Liver (tissue), 8 donors: ENCODE measurements at regions not wholly inside any gene's neighbourhood (a gene's known extent, or its start where the extent isn't known, plus 50 kb on each side); places are given as distances from the start of the nearest gene placed in this dataset.

Experiments
- DNase-seq: peaks from one replicate; pipeline ENCODE4 v3.0.0-alpha.2; 2017; ENCODE audit warnings: low spot score
- H3K27ac ChIP-seq, 2 donors: one replicate each; pipeline ENCODE4 v1.7.0; 2013; ENCODE audit warnings: inconsistent platforms in 2 of 2, low read length in 2 of 2, control low read depth in 1 of 2, low read depth in 1 of 2, mild to moderate bottlenecking in 1 of 2
- H3K27me3 ChIP-seq, 4 donors: one replicate each; pipeline versions ENCODE4 v1.6.1 to v1.7.0; 2013; ENCODE audit warnings: low read length in 3 of 4, inconsistent platforms in 1 of 4, mild to moderate bottlenecking in 1 of 4, moderate library complexity in 1 of 4; ENCODE audit not compliant: control insufficient read depth in 4 of 4, insufficient read depth in 4 of 4
- H3K36me3 ChIP-seq, 4 donors: one replicate each; pipeline versions ENCODE4 v1.6.1 to v1.7.0; 2013; ENCODE audit warnings: low read length in 3 of 4, mild to moderate bottlenecking in 3 of 4, low read depth in 1 of 4, moderate library complexity in 1 of 4; ENCODE audit not compliant: control insufficient read depth in 4 of 4, insufficient read depth in 3 of 4
- H3K4me1 ChIP-seq, 4 donors: one replicate each; pipeline versions ENCODE4 v1.6.1 to v1.7.0; 2013; ENCODE audit warnings: low read length in 3 of 4, mild to moderate bottlenecking in 3 of 4, moderate library complexity in 1 of 4; ENCODE audit not compliant: control insufficient read depth in 4 of 4, insufficient read depth in 4 of 4
- H3K4me3 ChIP-seq, 3 donors: one replicate each; pipeline versions ENCODE4 v1.6.1 to v1.7.0; 2013; ENCODE audit warnings: low read length in 3 of 3, control low read depth in 1 of 3, low read depth in 1 of 3, mild to moderate bottlenecking in 1 of 3
- H3K9ac ChIP-seq, 2 donors: one replicate each; pipeline ENCODE4 v1.7.0; 2013; ENCODE audit warnings: low read length in 2 of 2, mild to moderate bottlenecking in 2 of 2, moderate library complexity in 2 of 2, control low read depth in 1 of 2, low read depth in 1 of 2
- H3K9me3 ChIP-seq, 4 donors: one replicate each; pipeline versions ENCODE4 v1.6.1 to v1.7.0; 2013; ENCODE audit warnings: low read length in 3 of 4; ENCODE audit not compliant: control insufficient read depth in 4 of 4
- EGR1 ChIP-seq, 2 donors: IDR thresholded peaks; 2 replicates each; pipeline ENCODE4 v1.6.1; 2016 to 2018; ENCODE audit warnings: antibody characterized with exemption in 2 of 2, low read depth in 2 of 2
- FOXA1 ChIP-seq: IDR thresholded peaks from 2 replicates; pipeline ENCODE4 v1.6.1; 2016; ENCODE audit warnings: antibody characterized with exemption
- FOXA2 ChIP-seq: IDR thresholded peaks from 2 replicates; pipeline ENCODE4 v1.6.1; 2016; ENCODE audit warnings: antibody characterized with exemption
- HNF4A ChIP-seq, 2 donors: conservative IDR thresholded peaks; 2 replicates each; pipeline ENCODE4 v1.6.1; 2016; ENCODE audit warnings: antibody characterized with exemption in 2 of 2, mild to moderate bottlenecking in 2 of 2
- HNF4G ChIP-seq: IDR thresholded peaks from 2 replicates; pipeline ENCODE4 v1.6.1; 2016; ENCODE audit warnings: antibody characterized with exemption
- JUND ChIP-seq, 2 donors: IDR thresholded peaks; 2 replicates each; pipeline ENCODE4 v1.6.1; 2016; ENCODE audit warnings: antibody characterized with exemption in 2 of 2
- NR2F2 ChIP-seq: IDR thresholded peaks from 2 replicates; pipeline ENCODE4 v1.6.1; 2016; ENCODE audit warnings: antibody characterized with exemption
- REST ChIP-seq: IDR thresholded peaks from 2 replicates; pipeline ENCODE4 v1.6.1; 2016; ENCODE audit warnings: antibody characterized with exemption, mild to moderate bottlenecking
- RXRA ChIP-seq, 2 donors: IDR thresholded peaks; 2 replicates each; pipeline ENCODE4 v1.6.1; 2017 to 2018; ENCODE audit warnings: antibody characterized with exemption in 2 of 2, mild to moderate bottlenecking in 1 of 2
- SP1 ChIP-seq: IDR thresholded peaks from 2 replicates; pipeline ENCODE4 v1.6.1; 2018; ENCODE audit warnings: antibody characterized with exemption, mild to moderate bottlenecking
- TAF1 ChIP-seq: conservative IDR thresholded peaks from 2 replicates; pipeline ENCODE4 v1.6.1; 2016; ENCODE audit warnings: antibody characterized with exemption, mild to moderate bottlenecking
- YY1 ChIP-seq: IDR thresholded peaks from 2 replicates; pipeline ENCODE4 v1.6.1; 2016; ENCODE audit warnings: antibody characterized with exemption, mild to moderate bottlenecking
- ZBTB33 ChIP-seq: IDR thresholded peaks from 2 replicates; pipeline ENCODE4 v1.6.1; 2016; ENCODE audit warnings: antibody characterized with exemption
- WGBS: extraction: QIAGEN DNeasy Blood & Tissue Kit; methylation state at CpG from one replicate; pipeline ENCODE4 v1.1.7; 2013; 5-methylcytosine and 5-hydroxymethylcytosine counted together
- TF ChIP-seq, protein P1 (sequence below): IDR thresholded peaks from 2 replicates; pipeline ENCODE4 v1.6.1; 2016; ENCODE audit warnings: antibody characterized with exemption
- TF ChIP-seq, protein P2 (sequence below): fragments of 150-350 bp; IDR thresholded peaks from 2 replicates; pipeline ENCODE4 v1.5.1; 2017; ENCODE audit warnings: improper control_type of control experiment, low read depth, low read length; ENCODE audit not compliant: missing input control
- donor health status: healthy.
- donor health status: healthy.
- donor health status: healthy.
- donor health status: healthy.
- donor health status: healthy.

DNA sequence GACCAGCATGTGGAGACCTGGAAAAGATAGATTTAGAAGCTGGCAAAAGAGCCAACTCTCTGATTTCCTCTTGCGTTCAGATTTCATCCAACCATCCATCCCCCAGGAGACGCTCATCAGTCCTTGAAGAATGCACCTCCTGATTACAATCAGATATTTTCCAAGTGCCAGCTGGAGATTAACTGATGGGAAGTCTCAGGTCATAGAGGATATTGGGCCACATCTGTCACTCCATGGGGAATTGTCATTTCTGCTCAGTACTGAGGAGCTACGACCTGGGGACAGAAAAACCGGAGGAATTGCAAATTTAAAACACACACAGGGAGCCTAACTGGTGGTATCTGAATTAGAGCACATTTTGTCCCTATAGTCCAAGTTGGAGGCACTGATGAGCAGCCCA is 496.2 kb upstream of the SULF2 start:
- H3K4me1 ChIP-seq: peaks cover 0 to 17% (median 4%) of the 10 kb centered on the region in 4 donors
- H3K27me3 ChIP-seq: peaks cover 0 to 3% (median 0%) of the 10 kb centered on the region in 4 donors
- no peak overlapping the region for H3K27ac ChIP-seq
- 94% methylated on average over 4 of the region's 4 CpGs for WGBS
- no peak for DNase-seq
- no peak overlapping the region for H3K9ac ChIP-seq
- H3K9me3 ChIP-seq: no peaks in the 10 kb centered on the region
- H3K4me3 ChIP-seq: no peak overlapping the region
- TF ChIP-seq FOXA1: no peak
- TF ChIP-seq YY1: no peak
- TF ChIP-seq EGR1 (IDR thresholded peaks at IDR 0.05; ENCODE audit: low read depth in 2 of 2): no peak
- no peak for TF ChIP-seq FOXA2
- TF ChIP-seq RXRA (IDR thresholded peaks at IDR 0.05): no peak
- TF ChIP-seq, protein P1, sequence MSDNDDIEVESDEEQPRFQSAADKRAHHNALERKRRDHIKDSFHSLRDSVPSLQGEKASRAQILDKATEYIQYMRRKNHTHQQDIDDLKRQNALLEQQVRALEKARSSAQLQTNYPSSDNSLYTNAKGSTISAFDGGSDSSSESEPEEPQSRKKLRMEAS: no peak
- no peak for TF ChIP-seq ZBTB33
- TF ChIP-seq, protein P2, sequence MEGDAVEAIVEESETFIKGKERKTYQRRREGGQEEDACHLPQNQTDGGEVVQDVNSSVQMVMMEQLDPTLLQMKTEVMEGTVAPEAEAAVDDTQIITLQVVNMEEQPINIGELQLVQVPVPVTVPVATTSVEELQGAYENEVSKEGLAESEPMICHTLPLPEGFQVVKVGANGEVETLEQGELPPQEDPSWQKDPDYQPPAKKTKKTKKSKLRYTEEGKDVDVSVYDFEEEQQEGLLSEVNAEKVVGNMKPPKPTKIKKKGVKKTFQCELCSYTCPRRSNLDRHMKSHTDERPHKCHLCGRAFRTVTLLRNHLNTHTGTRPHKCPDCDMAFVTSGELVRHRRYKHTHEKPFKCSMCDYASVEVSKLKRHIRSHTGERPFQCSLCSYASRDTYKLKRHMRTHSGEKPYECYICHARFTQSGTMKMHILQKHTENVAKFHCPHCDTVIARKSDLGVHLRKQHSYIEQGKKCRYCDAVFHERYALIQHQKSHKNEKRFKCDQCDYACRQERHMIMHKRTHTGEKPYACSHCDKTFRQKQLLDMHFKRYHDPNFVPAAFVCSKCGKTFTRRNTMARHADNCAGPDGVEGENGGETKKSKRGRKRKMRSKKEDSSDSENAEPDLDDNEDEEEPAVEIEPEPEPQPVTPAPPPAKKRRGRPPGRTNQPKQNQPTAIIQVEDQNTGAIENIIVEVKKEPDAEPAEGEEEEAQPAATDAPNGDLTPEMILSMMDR: no peak
- no peak for TF ChIP-seq HNF4A (conservative IDR thresholded peaks at IDR 0.05)
- no peak for TF ChIP-seq TAF1
- no peak for TF ChIP-seq JUND (IDR thresholded peaks at IDR 0.05)
- no peak for TF ChIP-seq HNF4G
- no peak for TF ChIP-seq REST
- TF ChIP-seq SP1: no peak
- no peaks in the 10 kb centered on the region for H3K36me3 ChIP-seq

GRCh38 chr20:48278961-48279481 is 493.7 kb upstream of the SULF2 start:
- no peaks in the 10 kb centered on the region for H3K36me3 ChIP-seq
- no peak for DNase-seq
- peak overlapping the region; percentile 8 to 20 for H3K27ac ChIP-seq
- peaks cover 0 to 4% (median 0%) of the 10 kb centered on the region in 4 donors for H3K27me3 ChIP-seq
- TF ChIP-seq RXRA (IDR thresholded peaks at IDR 0.05) (no peak), YY1 (peak; percentile 36), NR2F2 (peak; percentile 27)
- H3K4me3 ChIP-seq: no peak overlapping the region
- peaks cover 0 to 6% (median 0%) of the 10 kb centered on the region in 4 donors for H3K4me1 ChIP-seq
- H3K9ac ChIP-seq: no peak overlapping the region
- 35% methylated on average over 2 of the region's 2 CpGs for WGBS
- no peaks in the 10 kb centered on the region for H3K9me3 ChIP-seq
